DND-41 (cell line): ENCODE measurements at regions not wholly inside any gene's neighbourhood (a gene's known extent, or its start where the extent isn't known, plus 50 kb on each side); places are given as distances from the start of the nearest gene placed in this dataset.

Experiments
- ATAC-seq: fragments of 200-7000 bp; cut with Tn5 transposase; 3 replicates; pipeline ENCODE4 v1.9.1; 2021; ENCODE audit warnings: low read depth; ENCODE audit not compliant: insufficient read depth
- DNase-seq: peaks from one replicate; pipeline ENCODE4 v3.0.0-alpha.2; 2020
- H2AFZ ChIP-seq: 2 replicates; pipeline ENCODE4 v1.6.0; 2012; ENCODE audit warnings: low read depth, low read length
- H3K27ac ChIP-seq: 2 replicates; pipeline ENCODE4 v1.5.1; 2012; ENCODE audit warnings: low read length, inconsistent platforms
- H3K27me3 ChIP-seq: fragments of 200-600 bp; sonication (generic); 2 replicates; pipeline ENCODE4 v1.6.0; 2012; ENCODE audit warnings: low read length, mild to moderate bottlenecking, inconsistent platforms; ENCODE audit not compliant: insufficient read depth, poor library complexity
- H3K36me3 ChIP-seq: 2 replicates; pipeline ENCODE4 v1.5.1; 2012; ENCODE audit warnings: low read length, inconsistent platforms; ENCODE audit not compliant: insufficient read depth
- H3K4me1 ChIP-seq: 2 replicates; pipeline ENCODE4 v1.5.1; 2012; ENCODE audit warnings: mild to moderate bottlenecking, low read length; ENCODE audit not compliant: insufficient read depth
- H3K4me2 ChIP-seq: 2 replicates; pipeline ENCODE4 v1.6.0; 2012; ENCODE audit warnings: mild to moderate bottlenecking, moderate library complexity, low read length, inconsistent platforms; ENCODE audit not compliant: insufficient read depth
- H3K4me3 ChIP-seq, 2 experiments: fragments of 200-600 bp in 1 of 2; shearing (Covaris generic) in 1 of 2; 2 replicates each; pipeline ENCODE4 v1.5.1; 2012 to 2016; ENCODE audit warnings: inconsistent platforms in 2 of 2, low read length in 2 of 2, mild to moderate bottlenecking in 2 of 2, low read depth in 1 of 2, moderate library complexity in 1 of 2
- H3K79me2 ChIP-seq: 2 replicates; pipeline ENCODE4 v1.6.0; 2012; ENCODE audit warnings: low read length, inconsistent platforms; ENCODE audit not compliant: insufficient read depth
- H3K9ac ChIP-seq: 2 replicates; pipeline ENCODE4 v1.6.0; 2012; ENCODE audit warnings: low read depth, mild to moderate bottlenecking, inconsistent platforms, low read length, moderate library complexity
- H3K9me3 ChIP-seq: 2 replicates; pipeline ENCODE4 v1.5.1; 2012; ENCODE audit warnings: low read length, moderate library complexity, mild to moderate bottlenecking, inconsistent platforms; ENCODE audit not compliant: insufficient read depth, severe bottlenecking
- H4K20me1 ChIP-seq: 2 replicates; pipeline ENCODE4 v1.6.0; 2012; ENCODE audit warnings: low read length; ENCODE audit not compliant: insufficient read depth
- CTCF ChIP-seq: IDR thresholded peaks from 2 replicates; pipeline ENCODE4 v1.5.1; 2012; ENCODE audit warnings: borderline replicate concordance, low read length, moderate library complexity, mild to moderate bottlenecking; ENCODE audit not compliant: poor library complexity, severe bottlenecking; ENCODE audit errors: extremely low read depth
- EZH2 ChIP-seq: IDR thresholded peaks from 3 replicates; pipeline ENCODE4 v1.6.1; 2012; ENCODE audit warnings: borderline replicate concordance, low read depth, mild to moderate bottlenecking, moderate library complexity, low read length, inconsistent platforms; ENCODE audit not compliant: severe bottlenecking

GRCh38 chr12:17104801-17105200, 498.8 kb upstream of the LMO3 start:
- no peak overlapping the region for H3K27ac ChIP-seq
- no peaks in the 10 kb centered on the region for H3K79me2 ChIP-seq
- no peak overlapping the region for H3K4me3 ChIP-seq
- H3K4me2 ChIP-seq, result no peak overlapping the region
- H3K36me3 ChIP-seq, result no peaks in the 10 kb centered on the region
- DNase-seq, result no peak
- no peak overlapping the region for H3K9ac ChIP-seq
- H2AFZ ChIP-seq, result no peak overlapping the region
- no peak for ATAC-seq
- H4K20me1 ChIP-seq, result no peaks in the 10 kb centered on the region
- H3K9me3 ChIP-seq, result no peaks in the 10 kb centered on the region
- TF ChIP-seq CTCF (no peak), EZH2 (no peak)
- H3K4me1 ChIP-seq, result no peaks in the 10 kb centered on the region
- H3K27me3 ChIP-seq, result no peaks in the 10 kb centered on the region

- Histone ChIP-seq H3K36me3 (no peaks in the 10 kb centered on the region), H3K4me2 (no peak overlapping the region), H4K20me1 (no peaks in the 10 kb centered on the region), H3K9ac (no peak overlapping the region), H3K9me3 (no peaks in the 10 kb centered on the region), H2AFZ (no peak overlapping the region), H3K27ac (no peak overlapping the region), H3K4me1 (no peaks in the 10 kb centered on the region), H3K79me2 (no peaks in the 10 kb centered on the region), H3K27me3 (no peaks in the 10 kb centered on the region), H3K4me3 (no peak overlapping the region)
- DNase-seq (no peak), ATAC-seq (no peak)
- TF ChIP-seq EZH2, result no peak
These were observed 491.7 kb upstream of the LMO3 start for GRCh38 chr12:17097674-17098073.

GRCh38 chr12:17084831-17085230, 478.9 kb upstream of the LMO3 start:
- Histone ChIP-seq H3K4me3 (no peak overlapping the region), H3K27ac (no peak overlapping the region), H3K79me2 (no peaks in the 10 kb centered on the region), H2AFZ (no peak overlapping the region), H3K4me2 (no peak overlapping the region), H3K9me3 (no peaks in the 10 kb centered on the region), H3K27me3 (no peaks in the 10 kb centered on the region), H4K20me1 (no peaks in the 10 kb centered on the region), H3K9ac (no peak overlapping the region), H3K4me1 (no peaks in the 10 kb centered on the region), H3K36me3 (no peaks in the 10 kb centered on the region)
- no peak for ATAC-seq
- DNase-seq, result no peak
- TF ChIP-seq CTCF, result no peak
- TF ChIP-seq EZH2, result no peak

- Histone ChIP-seq H3K9ac (no peak overlapping the region), H3K27me3 (no peaks in the 10 kb centered on the region), H3K4me3 (no peak overlapping the region), H4K20me1 (no peaks in the 10 kb centered on the region), H3K79me2 (no peaks in the 10 kb centered on the region), H3K4me1 (no peaks in the 10 kb centered on the region), H3K27ac (no peak overlapping the region), H3K4me2 (no peak overlapping the region), H3K36me3 (no peaks in the 10 kb centered on the region), H3K9me3 (no peaks in the 10 kb centered on the region), H2AFZ (no peak overlapping the region)
- ATAC-seq (no peak), DNase-seq (no peak)
- TF ChIP-seq CTCF (no peak), EZH2 (no peak)
These were observed 473.4 kb upstream of the LMO3 start for GRCh38 chr12:17079251-17079909.
